ENCODE measurements at regions not wholly inside any gene's neighbourhood (a gene's known extent, or its start where the extent isn't known, plus 50 kb on each side); places are given as distances from the start of the nearest gene placed in this dataset.

- TF ChIP-seq REST (IDR thresholded peaks at IDR 0.05; ENCODE audit: insufficient read depth in 1 of 2, low read depth in 2 of 2, low read length in 2 of 2): no peak
- no peak for TF ChIP-seq FOXP2 (optimal IDR thresholded peaks at IDR 0.05; ENCODE audit: borderline replicate concordance, extremely low read depth, extremely low read length, insufficient read depth)
- TF ChIP-seq POLR2AphosphoS5 (IDR thresholded peaks at IDR 0.05; ENCODE audit: low read depth, low read length): no peak
- TF ChIP-seq SIN3A (IDR thresholded peaks at IDR 0.05; ENCODE audit: borderline replicate concordance, insufficient read depth, low read length): no peak
- no peak for TF ChIP-seq TAF1 (IDR thresholded peaks at IDR 0.05; ENCODE audit: borderline replicate concordance, insufficient read depth, low read length)
Measured at GRCh38 chr10:128627811-128628210, 501.6 kb upstream of the MKI67 start.

GRCh38 chr10:128628252-128628651 is 502.0 kb upstream of the MKI67 start:
- TF ChIP-seq POLR2AphosphoS5 (IDR thresholded peaks at IDR 0.05; ENCODE audit: low read depth, low read length) (no peak), FOXP2 (optimal IDR thresholded peaks at IDR 0.05; ENCODE audit: borderline replicate concordance, extremely low read depth, extremely low read length, insufficient read depth) (no peak), SIN3A (IDR thresholded peaks at IDR 0.05; ENCODE audit: borderline replicate concordance, insufficient read depth, low read length) (no peak), REST (IDR thresholded peaks at IDR 0.05; ENCODE audit: insufficient read depth in 1 of 2, low read depth in 2 of 2, low read length in 2 of 2) (no peak)

GRCh38 chr10:128629111-128630096 is 503.2 kb upstream of the MKI67 start:
- TF ChIP-seq POLR2AphosphoS5 (IDR thresholded peaks at IDR 0.05; ENCODE audit: low read depth, low read length) (no peak), SIN3A (IDR thresholded peaks at IDR 0.05; ENCODE audit: borderline replicate concordance, insufficient read depth, low read length) (no peak), REST (IDR thresholded peaks at IDR 0.05; ENCODE audit: insufficient read depth in 1 of 2, low read depth in 2 of 2, low read length in 2 of 2) (no peak), FOXP2 (optimal IDR thresholded peaks at IDR 0.05; ENCODE audit: borderline replicate concordance, extremely low read depth, extremely low read length, insufficient read depth) (no peak), TAF1 (IDR thresholded peaks at IDR 0.05; ENCODE audit: borderline replicate concordance, insufficient read depth, low read length) (no peak)

- TF ChIP-seq SIN3A (IDR thresholded peaks at IDR 0.05; ENCODE audit: borderline replicate concordance, insufficient read depth, low read length): no peak
- no peak for TF ChIP-seq POLR2AphosphoS5 (IDR thresholded peaks at IDR 0.05; ENCODE audit: low read depth, low read length)
- TF ChIP-seq FOXP2 (optimal IDR thresholded peaks at IDR 0.05; ENCODE audit: borderline replicate concordance, extremely low read depth, extremely low read length, insufficient read depth): no peak
- TF ChIP-seq REST (IDR thresholded peaks at IDR 0.05; ENCODE audit: insufficient read depth in 1 of 2, low read depth in 2 of 2, low read length in 2 of 2): no peak
- no peak for TF ChIP-seq TAF1 (IDR thresholded peaks at IDR 0.05; ENCODE audit: borderline replicate concordance, insufficient read depth, low read length)
Measured at GRCh38 chr10:128630787-128631252, 504.6 kb upstream of the MKI67 start.

Data from PFSK-1 (cell line).